Lung (tissue), 11 donors: ENCODE measurements at regions not wholly inside any gene's neighbourhood (a gene's known extent, or its start where the extent isn't known, plus 50 kb on each side); places are given as distances from the start of the nearest gene placed in this dataset.

Source experiments
- ATAC-seq: fragments of 200-7000 bp; cut with Tn5 transposase; one replicate; pipeline ENCODE4 v1.9.1; 2020; ENCODE audit warnings: moderate number of reproducible peaks; ENCODE audit not compliant: insufficient read depth, low FRiP score
- DNase-seq, 3 donors: peaks; one replicate each; pipeline ENCODE4 v3.0.0-alpha.2; 2013 to 2017
- H3K27ac ChIP-seq, 2 donors: one replicate each; pipeline ENCODE4 v1.5.1; 2013; ENCODE audit warnings: mild to moderate bottlenecking in 2 of 2, moderate library complexity in 2 of 2, control low read depth in 1 of 2, inconsistent platforms in 1 of 2, low read depth in 1 of 2, low read length in 1 of 2
- H3K27me3 ChIP-seq, 3 donors: one replicate each; pipeline ENCODE4 v1.5.1; 2013; ENCODE audit warnings: low read length in 2 of 3; ENCODE audit not compliant: control insufficient read depth in 3 of 3, insufficient read depth in 3 of 3
- H3K36me3 ChIP-seq, 4 donors: one replicate each; pipeline ENCODE4 v1.5.1; 2013; ENCODE audit warnings: low read length in 4 of 4, mild to moderate bottlenecking in 1 of 4, moderate library complexity in 1 of 4; ENCODE audit not compliant: control insufficient read depth in 4 of 4, insufficient read depth in 4 of 4
- H3K4me1 ChIP-seq, 5 donors: one replicate each; pipeline ENCODE4 v1.5.1; 2013; ENCODE audit warnings: low read length in 5 of 5, mild to moderate bottlenecking in 2 of 5, moderate library complexity in 1 of 5; ENCODE audit not compliant: control insufficient read depth in 5 of 5, insufficient read depth in 5 of 5
- H3K4me3 ChIP-seq: one replicate; pipeline ENCODE4 v1.5.1; 2013; ENCODE audit warnings: mild to moderate bottlenecking, control low read depth, moderate library complexity
- H3K9ac ChIP-seq, 2 donors: one replicate each; pipeline ENCODE4 v1.5.1; 2013; ENCODE audit warnings: low read length in 2 of 2, control low read depth in 1 of 2; ENCODE audit not compliant: insufficient read depth in 1 of 2
- H3K9me3 ChIP-seq, 4 donors: one replicate each; pipeline ENCODE4 v1.5.1; 2013; ENCODE audit warnings: low read length in 3 of 4, mild to moderate bottlenecking in 1 of 4, moderate library complexity in 1 of 4; ENCODE audit not compliant: control insufficient read depth in 4 of 4, insufficient read depth in 3 of 4
- CTCF ChIP-seq: IDR thresholded peaks from 2 replicates; pipeline ENCODE4 v1.5.1; 2012; ENCODE audit warnings: mild to moderate bottlenecking; ENCODE audit errors: control extremely low read depth, extremely low read depth
- WGBS, 2 donors: extraction: QIAGEN DNeasy Blood & Tissue Kit; methylation state at CpG; one replicate each; pipeline ENCODE4 v1.1.7; 2013; 5-methylcytosine and 5-hydroxymethylcytosine counted together
- donor health status: control.
- donor health status: control.
- donor health status: Bipolar disorder and iron deficiency.
- donor health status: healthy.
- donor health status: DM: yes; HTN: yes; CAD: no.

DNA sequence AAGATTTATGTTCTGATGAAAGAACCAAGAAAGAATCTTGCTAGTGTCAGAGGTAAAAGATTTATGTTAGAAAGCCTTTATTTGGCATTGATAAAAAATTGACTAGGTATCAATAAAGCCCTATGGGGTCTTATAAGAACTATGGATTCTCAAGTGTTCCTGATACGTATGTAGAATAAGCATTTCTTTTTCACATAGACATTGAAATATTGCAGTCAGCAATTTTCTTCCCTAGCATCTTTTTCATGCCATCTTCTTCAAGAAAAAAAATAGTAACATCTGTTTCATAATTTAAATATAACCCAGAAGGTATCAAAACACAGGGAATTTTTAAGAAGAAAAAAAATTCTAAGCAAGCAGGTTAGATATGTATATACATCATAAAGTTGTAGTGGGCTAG, 230.6 kb downstream of the CENPW start:
- WGBS, 2 donors: 90 to 91% methylated on average over 1 of the region's 1 CpG
- H3K4me3 ChIP-seq: no peak overlapping the region
- no peaks in the 10 kb centered on the region for H3K4me1 ChIP-seq
- DNase-seq (no peak), ATAC-seq (no peak)
- H3K9me3 ChIP-seq: peaks cover 0 to 2% (median 0%) of the 10 kb centered on the region in 4 donors
- H3K27me3 ChIP-seq: no peaks in the 10 kb centered on the region
- no peak overlapping the region for H3K27ac ChIP-seq
- H3K9ac ChIP-seq: no peak overlapping the region
- TF ChIP-seq CTCF: no peak
- H3K36me3 ChIP-seq: no peaks in the 10 kb centered on the region

DNA sequence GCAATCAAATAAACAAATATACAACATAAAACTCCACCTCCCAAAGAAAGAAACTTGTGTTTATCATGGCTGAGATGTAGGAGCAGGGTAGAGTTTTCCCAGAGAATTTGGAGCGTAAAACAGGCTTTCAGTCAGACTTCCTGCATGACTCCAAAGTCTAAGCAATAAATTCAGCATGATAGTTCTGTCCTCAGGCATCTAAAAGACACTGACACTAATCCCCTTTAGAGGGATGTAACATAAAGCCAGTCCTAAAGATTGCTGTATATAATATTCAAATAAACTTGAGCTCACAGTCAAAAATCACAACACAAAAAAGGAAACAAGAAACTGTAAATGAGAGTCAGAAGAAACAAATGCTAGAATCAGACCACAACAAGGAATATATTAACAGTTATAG, 234.4 kb downstream of the CENPW start:
- Histone ChIP-seq H3K4me1 (no peaks in the 10 kb centered on the region), H3K36me3 (no peaks in the 10 kb centered on the region), H3K4me3 (no peak overlapping the region), H3K9me3 (no peaks in the 10 kb centered on the region), H3K27ac (no peak overlapping the region), H3K9ac (no peak overlapping the region), H3K27me3 (no peaks in the 10 kb centered on the region)
- DNase-seq: no peak
- no peak for TF ChIP-seq CTCF
- 57 to 66% methylated on average over 1 of the region's 1 CpG for WGBS, 2 donors
- ATAC-seq: no peak

DNA sequence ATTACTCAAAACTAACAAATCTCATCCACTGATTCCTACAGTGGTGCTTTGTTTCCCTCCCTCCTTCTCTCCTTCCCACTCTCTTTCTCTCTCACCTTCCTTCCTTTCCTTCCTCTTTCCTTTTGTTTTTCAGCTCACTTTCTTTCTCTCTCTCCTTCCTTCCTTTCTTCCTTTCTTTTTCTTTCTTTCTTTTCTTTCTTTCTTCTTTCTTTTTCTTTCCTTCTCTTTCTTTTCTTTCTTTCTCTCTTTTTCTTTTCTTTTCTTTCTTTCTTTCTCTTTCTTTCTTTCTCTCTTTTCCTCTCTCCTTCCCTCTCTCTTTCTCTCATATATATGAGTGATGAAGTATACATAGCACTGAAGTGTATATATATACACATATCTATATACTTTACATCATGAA, 241.4 kb downstream of the CENPW start:
- H3K36me3 ChIP-seq: no peaks in the 10 kb centered on the region
- DNase-seq (no peak), ATAC-seq (no peak)
- H3K9ac ChIP-seq: no peak overlapping the region
- H3K27me3 ChIP-seq: no peaks in the 10 kb centered on the region
- no peaks in the 10 kb centered on the region for H3K9me3 ChIP-seq
- H3K27ac ChIP-seq: no peak overlapping the region
- H3K4me1 ChIP-seq: no peaks in the 10 kb centered on the region
- no peak overlapping the region for H3K4me3 ChIP-seq
- no peak for TF ChIP-seq CTCF

DNA sequence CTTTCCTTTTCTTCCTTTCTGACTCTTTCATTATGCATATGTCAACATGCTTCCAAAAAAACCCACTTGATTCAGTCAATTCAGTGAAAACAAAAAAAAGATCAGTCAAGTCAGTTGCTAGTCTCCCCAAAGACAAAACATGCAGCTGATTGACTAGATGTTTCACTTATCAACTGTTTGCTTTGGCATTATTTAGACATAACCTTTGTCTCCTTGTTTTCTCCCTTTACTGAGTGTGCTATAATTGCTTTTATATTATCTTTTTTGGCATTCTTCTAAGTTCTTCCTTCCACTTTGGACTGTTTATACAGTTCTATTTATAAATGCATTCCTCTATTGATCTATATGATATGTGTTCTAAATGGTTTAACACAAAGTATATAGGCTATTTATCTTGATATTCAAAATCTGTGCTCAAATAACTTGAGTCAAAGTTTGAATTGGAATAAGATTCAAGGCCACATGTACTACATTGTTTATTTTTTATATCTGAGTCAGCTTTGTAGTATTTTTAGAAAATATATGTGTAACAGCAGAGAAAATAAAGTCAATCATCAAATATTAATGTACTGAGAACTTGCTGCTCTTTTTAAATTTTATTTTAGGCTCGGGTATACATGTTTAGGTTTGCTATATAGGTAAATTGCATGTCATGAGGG, 260.5 kb downstream of the CENPW start:
- Histone ChIP-seq H3K36me3 (no peaks in the 10 kb centered on the region), H3K4me1 (no peaks in the 10 kb centered on the region), H3K9ac (no peak overlapping the region), H3K27me3 (no peaks in the 10 kb centered on the region), H3K27ac (no peak overlapping the region), H3K9me3 (peaks cover 0 to under 1% (median 0%) of the 10 kb centered on the region in 4 donors), H3K4me3 (no peak overlapping the region)
- peak in 1 of 3 donors; percentile 0 for DNase-seq
- no peak for ATAC-seq
- WGBS, 2 donors: 72 to 73% methylated on average over 1 of the region's 1 CpG
- no peak for TF ChIP-seq CTCF
